ENCODE measurements at regions not wholly inside any gene's neighbourhood (a gene's known extent, or its start where the extent isn't known, plus 50 kb on each side); places are given as distances from the start of the nearest gene placed in this dataset.
A peak's percentile ranks its signal among the peaks of the same experiment; 100 is the strongest.

DNA sequence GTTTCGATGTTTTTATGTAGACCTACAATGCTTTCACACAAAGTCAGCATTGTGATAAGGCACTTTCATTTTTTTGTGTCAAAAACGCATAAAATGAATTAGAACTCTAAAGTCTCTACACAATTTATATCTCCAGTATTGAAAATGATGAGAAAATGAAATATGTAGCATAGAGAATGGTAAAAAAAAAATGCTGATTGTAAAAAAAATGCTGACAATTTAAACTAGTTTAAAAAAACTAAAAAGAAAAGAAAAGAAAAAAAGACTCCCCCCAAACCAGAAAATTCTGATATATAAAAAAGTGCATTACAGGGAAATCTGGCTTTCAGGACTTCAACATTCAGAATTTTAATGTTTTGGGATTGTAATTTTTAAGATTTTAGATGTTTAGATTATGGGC is 148.1 kb downstream of the FZD1 start:
- Histone ChIP-seq H2AFZ (ENCODE audit: low read depth, low read length) (no peak overlapping the region), H3K27ac (ENCODE audit: extremely low read depth, low read depth, low read length) (no peak overlapping the region), H3K27me3 (ENCODE audit: control insufficient read depth in 2 of 2, insufficient read depth in 2 of 2, low read length in 2 of 2) (peaks cover 0 to 6% of the 10 kb centered on the region in 2 experiments; a peak in 3 of 5 replicates), H3K9me3 (replicated peaks; ENCODE audit: control insufficient read depth, insufficient read depth, low read depth, low read length) (no peaks in the 10 kb centered on the region), H3K36me3 (ENCODE audit: control insufficient read depth, insufficient read depth, low read length) (no peaks in the 10 kb centered on the region), H3K4me2 (ENCODE audit: insufficient read depth, low read length) (no peak overlapping the region), H3K4me3 (no peak overlapping the region), H3K4me1 (replicated peaks in 1 of 2; ENCODE audit: control insufficient read depth in 2 of 2, insufficient read depth in 2 of 2, low read length in 2 of 2) (no peaks in the 10 kb centered on the region), H3K9ac (ENCODE audit: insufficient read depth in 1 of 2, low read depth in 2 of 2, low read length in 2 of 2) (no peak overlapping the region), H3K79me2 (ENCODE audit: control insufficient read depth, insufficient read depth, low read length) (no peaks in the 10 kb centered on the region), H4K20me1 (replicated peaks; ENCODE audit: control insufficient read depth, insufficient read depth, low read length) (no peaks in the 10 kb centered on the region), H3K9me1 (ENCODE audit: control insufficient read depth, insufficient read depth, low read length) (no peaks in the 10 kb centered on the region)
- no peak for FAIRE-seq
- ATAC-seq = no peak
- no peak for DNase-seq (ENCODE audit: extremely low read depth in 1 of 4, low spot score in 3 of 4)
- 3% methylated on average over 2 of the region's 2 CpGs for WGBS (ENCODE audit: insufficient coverage, low coverage, missing lambda C conversion rate)
- BruUV-seq (replicated peaks) = no TSS peak
- ChIA-PET POLR2A (no interaction called here), CTCF (ENCODE audit: low intra/inter-chr PET ratio) (no interaction called here)
- peak; percentile 79 for TF ChIP-seq C11orf30 (IDR thresholded peaks at IDR 0.05; ENCODE audit: low read depth)
- TF ChIP-seq, protein P1, sequence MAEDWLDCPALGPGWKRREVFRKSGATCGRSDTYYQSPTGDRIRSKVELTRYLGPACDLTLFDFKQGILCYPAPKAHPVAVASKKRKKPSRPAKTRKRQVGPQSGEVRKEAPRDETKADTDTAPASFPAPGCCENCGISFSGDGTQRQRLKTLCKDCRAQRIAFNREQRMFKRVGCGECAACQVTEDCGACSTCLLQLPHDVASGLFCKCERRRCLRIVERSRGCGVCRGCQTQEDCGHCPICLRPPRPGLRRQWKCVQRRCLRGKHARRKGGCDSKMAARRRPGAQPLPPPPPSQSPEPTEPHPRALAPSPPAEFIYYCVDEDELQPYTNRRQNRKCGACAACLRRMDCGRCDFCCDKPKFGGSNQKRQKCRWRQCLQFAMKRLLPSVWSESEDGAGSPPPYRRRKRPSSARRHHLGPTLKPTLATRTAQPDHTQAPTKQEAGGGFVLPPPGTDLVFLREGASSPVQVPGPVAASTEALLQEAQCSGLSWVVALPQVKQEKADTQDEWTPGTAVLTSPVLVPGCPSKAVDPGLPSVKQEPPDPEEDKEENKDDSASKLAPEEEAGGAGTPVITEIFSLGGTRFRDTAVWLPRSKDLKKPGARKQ (CRISPR knock-in tag; IDR thresholded peaks at IDR 0.05) = no peak
- peak; percentile 93 for TF ChIP-seq ZNF316 (IDR thresholded peaks at IDR 0.05)
- peak; percentile 73 for TF ChIP-seq MAFG (tag; conservative IDR thresholded peaks at IDR 0.05)
- no peak for TF ChIP-seq HNRNPH1 (optimal IDR thresholded peaks at IDR 0.05; ENCODE audit: low read depth, low read length)
- no peak for TF ChIP-seq GTF2A2 (tag; IDR thresholded peaks at IDR 0.05)
- no peak for TF ChIP-seq ZNF644 (tag; IDR thresholded peaks at IDR 0.05; ENCODE audit: low read depth)
- no peak for TF ChIP-seq NCOA6 (IDR thresholded peaks at IDR 0.05)
- TF ChIP-seq ZBTB7A (IDR thresholded peaks at IDR 0.05; ENCODE audit: borderline replicate concordance, control insufficient read depth, low read depth, low read length) = no peak
- TF ChIP-seq, protein P2, sequence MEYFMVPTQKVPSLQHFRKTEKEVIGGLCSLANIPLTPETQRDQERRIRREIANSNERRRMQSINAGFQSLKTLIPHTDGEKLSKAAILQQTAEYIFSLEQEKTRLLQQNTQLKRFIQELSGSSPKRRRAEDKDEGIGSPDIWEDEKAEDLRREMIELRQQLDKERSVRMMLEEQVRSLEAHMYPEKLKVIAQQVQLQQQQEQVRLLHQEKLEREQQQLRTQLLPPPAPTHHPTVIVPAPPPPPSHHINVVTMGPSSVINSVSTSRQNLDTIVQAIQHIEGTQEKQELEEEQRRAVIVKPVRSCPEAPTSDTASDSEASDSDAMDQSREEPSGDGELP (CRISPR knock-in tag; IDR thresholded peaks at IDR 0.05; ENCODE audit: borderline replicate concordance) = no peak
- no peak for TF ChIP-seq ARID1B (IDR thresholded peaks at IDR 0.05)
- in situ Hi-C loops (cut with MboI) = no loop called here
- intact Hi-C loops (cut with micrococcal nuclease) = no loop called here
